HG03280 (cell line): ENCODE measurements at regions not wholly inside any gene's neighbourhood (a gene's known extent, or its start where the extent isn't known, plus 50 kb on each side); places are given as distances from the start of the nearest gene placed in this dataset.

ENCODE experiments used
- ATAC-seq: cut with Tn5 transposase; IDR thresholded peaks from one replicate; pipeline ENCODE4 v1.9.1; 2021; ENCODE audit warnings: mild to moderate bottlenecking, moderate library complexity; ENCODE audit not compliant: unreplicated experiment

GRCh38 chr12:45623221-45623620 lies 106.3 kb upstream of the ARID2 start:
- ATAC-seq, result no peak

DNA sequence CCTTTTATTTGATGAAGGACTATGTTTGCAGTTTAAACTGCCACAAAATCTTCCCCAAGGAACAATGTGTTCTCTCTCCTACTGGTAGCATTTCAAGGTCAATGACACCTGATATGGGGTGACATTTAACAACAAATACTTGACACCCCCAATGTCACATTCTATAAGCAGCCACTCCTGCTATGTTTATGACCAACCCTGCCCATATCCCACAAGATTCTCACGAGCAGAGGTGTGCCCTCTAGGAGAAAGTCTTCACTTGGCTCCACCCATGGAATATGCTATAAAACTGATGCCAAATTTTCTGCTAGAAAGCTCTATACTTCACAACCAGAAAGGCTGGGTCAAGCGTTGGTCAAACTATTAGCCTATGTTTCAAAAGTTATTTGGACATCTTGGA lies 105.6 kb upstream of the ARID2 start:
- ATAC-seq, result no peak

GRCh38 chr12:45626965-45627364 lies 102.5 kb upstream of the ARID2 start:
- ATAC-seq, result no peak

GRCh38 chr12:45627407-45628069 lies 102.0 kb upstream of the ARID2 start:
- no peak for ATAC-seq

- no peak for ATAC-seq
Observed at GRCh38 chr12:45629292-45629691, 100.2 kb upstream of the ARID2 start.

DNA sequence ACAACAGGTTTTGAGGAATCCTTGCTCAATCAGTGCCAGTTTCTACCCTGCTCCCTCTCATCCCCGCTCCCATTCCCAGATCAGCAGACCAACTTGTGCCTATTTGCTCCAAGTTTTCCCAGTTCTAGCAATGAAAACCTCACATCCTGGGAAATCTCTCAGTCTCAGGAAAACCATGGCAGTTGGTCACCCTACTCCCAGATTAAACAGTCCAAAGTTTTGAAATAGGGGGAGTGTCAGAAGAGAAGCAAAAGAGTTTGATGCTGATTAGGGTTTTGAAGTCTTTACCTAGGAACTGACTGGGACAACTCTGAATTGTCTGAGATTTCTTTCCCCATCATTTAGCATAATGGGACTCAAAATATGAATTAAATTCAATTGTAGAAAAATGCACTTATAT lies 95.8 kb upstream of the ARID2 start:
- ATAC-seq, result no peak

DNA sequence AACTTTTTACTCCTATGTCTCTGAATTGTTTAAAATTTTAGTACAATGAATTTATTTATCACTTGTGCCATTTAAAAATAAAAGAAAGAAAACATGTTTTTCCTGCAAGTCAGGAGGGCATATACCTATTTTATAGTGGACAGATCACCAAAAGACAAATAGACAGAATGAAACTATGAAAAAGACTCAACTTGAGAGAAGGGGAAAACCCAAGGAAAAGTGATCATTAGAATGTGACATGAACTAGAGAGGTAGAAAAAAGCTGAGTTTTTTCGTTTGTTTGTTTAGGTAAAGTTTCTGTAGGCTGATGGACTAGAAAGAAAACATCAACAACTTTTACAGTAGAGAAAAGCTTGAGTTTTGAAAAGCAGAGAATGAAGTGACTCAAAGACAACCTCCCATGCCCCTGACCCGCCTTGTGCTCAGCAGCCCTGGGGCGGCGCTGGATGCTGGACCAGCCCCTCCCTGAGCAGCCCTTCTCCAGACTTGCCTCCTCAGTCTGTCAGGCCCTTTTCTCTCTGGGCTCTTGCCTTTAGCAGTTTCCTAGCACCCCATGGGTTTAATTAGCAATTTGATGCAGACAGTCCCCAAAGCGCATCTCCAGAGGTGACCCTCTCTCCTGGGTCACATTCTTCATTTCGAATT lies 95.1 kb upstream of the ARID2 start:
- no peak for ATAC-seq

DNA sequence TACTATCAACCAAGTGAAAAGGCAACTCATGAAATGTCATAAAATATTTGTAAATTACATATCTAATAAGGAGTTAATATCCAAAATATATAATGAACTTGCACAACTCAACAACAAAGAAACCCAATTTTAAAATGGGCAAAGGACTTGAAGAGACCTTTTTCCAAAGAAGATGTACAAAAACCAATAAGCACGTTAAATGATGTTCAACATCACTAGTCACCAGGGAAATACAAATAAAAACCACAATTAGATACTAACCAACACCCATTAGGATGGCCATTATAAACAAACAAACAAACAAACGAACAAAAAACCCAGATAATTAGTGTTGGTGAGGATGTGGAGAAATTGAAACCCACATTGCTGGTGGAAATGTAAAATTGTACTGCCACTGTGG lies 92.3 kb upstream of the ARID2 start:
- no peak for ATAC-seq

GRCh38 chr12:45637706-45638105 lies 91.8 kb upstream of the ARID2 start:
- ATAC-seq, result no peak

DNA sequence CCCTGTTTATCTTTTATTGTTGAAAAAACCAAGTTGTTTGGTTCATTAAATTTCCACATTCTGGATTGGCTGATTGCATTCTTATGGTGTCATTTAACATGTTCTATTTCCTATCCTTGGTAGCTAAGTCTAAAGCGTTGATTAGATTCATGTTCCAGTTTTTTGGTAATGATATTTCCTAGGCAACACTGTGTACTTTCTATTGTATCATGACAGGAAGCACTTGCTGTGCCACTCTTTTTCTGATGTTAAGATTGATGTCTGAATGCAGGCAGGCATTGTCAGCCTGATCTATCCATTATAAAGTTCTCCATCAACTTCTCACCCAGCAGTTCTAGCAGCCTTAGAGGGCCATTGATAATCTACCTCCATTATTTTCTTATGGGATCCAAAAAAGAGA lies 91.1 kb upstream of the ARID2 start:
- no peak for ATAC-seq

DNA sequence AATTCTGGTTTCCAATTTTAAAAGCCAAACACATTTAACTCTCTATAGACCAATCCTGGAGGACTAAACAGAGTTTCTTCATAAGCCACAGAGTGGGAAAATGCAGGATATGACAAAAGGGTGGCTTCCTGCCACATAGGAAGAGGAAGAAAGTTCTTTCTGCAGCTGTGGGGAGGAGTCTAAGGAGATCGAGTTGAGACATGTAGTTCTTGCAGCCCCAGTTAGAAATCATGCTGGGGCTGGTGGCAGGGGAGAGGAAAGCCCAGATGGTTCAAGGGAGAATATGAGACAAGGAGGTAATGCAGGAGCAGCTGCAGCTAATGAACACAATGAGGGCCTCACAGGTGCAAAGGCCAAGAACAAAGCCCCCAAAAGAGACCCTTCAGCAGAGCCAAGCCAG lies 85.0 kb upstream of the ARID2 start:
- no peak for ATAC-seq

DNA sequence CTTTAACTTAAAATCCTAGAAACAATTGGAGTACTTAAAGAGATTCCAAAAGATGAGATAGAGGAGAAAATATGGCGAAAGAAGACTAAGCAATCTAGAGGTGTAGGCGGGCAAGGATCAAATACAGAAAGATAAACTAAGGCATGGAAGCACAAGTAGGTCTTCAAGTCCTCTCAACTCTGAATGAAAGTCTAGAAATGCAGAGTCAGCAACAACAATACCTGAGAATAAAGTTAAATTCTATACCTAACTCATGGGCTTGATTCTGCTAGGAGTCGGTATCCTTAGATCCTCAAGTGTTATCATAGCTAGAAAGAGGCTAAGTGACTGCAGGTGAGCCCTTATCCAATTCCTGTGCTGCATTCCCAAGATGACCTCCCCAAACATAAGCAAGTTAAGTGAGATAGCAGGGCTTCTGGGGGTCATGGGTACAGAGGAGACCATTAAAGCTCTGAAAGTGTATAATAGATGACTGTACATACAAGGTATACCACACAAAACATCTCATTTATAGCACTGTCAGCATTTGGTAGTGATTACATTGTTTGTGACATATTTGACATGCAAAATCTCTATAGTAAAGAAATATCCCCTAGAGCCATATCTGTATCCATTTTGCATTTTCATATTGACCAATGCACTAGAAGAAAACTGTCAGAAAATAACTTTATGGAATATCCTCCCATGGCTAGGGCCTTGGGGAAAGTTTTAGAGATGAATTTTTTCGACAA lies 82.5 kb upstream of the ARID2 start:
- no peak for ATAC-seq

DNA sequence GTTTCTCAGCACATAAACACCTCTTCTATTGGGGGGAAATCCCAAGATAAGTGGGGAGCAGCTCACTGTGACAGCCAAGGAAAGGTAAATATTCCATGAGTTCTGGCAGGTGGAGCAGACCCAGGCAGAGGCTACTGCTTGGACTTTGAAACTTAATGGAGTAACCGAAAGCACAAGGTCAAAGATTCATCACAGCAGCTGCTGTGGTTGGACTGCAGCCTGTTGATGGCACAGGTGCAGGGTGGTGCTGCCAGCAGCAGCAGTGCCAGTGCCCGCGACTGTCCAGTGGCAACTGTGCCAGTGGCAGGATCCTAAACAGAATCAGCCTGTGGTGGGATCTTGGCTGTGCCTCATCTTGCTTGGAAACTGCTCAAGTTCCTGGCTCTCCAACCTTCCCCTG lies 81.4 kb upstream of the ARID2 start:
- no peak for ATAC-seq

DNA sequence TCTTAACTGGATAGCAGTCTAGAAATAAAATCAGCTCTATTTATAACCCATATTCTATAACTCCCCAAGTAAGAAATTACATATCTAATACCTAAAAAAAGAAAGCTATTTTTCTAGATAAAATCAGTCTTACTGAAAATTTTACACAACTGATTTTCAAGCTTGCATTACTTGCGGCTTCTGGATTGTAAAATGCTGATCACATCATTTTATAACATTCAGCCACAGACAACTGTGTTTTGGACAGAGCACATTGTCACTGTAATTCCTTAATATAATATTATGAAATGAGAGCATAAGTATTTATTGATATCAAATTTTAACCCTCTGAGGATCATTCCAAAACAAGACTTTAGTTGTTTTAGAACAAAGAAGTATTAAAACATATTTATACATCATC lies 78.5 kb upstream of the ARID2 start:
- ATAC-seq, result no peak

DNA sequence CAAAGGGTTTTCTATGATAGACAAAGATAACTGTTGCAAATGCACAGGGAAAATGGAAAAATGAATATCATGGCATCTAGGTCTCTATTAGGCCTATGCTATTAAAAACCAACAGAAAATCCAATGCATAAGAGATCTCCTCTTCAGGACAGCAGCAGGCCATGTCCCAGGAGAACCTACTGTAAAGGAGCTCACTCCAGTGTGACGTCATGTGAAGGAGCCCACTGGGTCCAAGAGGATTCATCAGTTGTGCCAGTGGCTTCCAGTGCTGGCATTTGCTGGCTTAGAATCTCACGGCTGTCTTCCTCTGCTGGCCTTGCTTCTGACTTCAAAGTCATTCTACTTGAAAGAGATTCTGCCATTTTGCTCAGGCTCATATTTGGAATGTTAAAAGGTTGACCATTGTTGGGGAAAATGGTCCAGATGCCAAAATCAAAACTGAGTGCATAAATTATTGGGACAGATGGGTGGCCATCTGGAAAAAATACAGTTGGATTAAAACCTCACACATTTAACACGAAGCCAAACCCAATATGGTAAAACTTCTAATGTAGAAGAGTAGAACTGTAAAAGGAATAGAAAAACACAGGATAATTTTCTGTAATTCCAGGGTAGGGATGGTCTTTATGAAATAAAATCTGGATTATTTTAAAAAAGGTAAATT lies 75.4 kb upstream of the ARID2 start:
- no peak for ATAC-seq

- ATAC-seq, result peak; percentile 87
Observed at GRCh38 chr12:45655186-45655585, 74.3 kb upstream of the ARID2 start.

DNA sequence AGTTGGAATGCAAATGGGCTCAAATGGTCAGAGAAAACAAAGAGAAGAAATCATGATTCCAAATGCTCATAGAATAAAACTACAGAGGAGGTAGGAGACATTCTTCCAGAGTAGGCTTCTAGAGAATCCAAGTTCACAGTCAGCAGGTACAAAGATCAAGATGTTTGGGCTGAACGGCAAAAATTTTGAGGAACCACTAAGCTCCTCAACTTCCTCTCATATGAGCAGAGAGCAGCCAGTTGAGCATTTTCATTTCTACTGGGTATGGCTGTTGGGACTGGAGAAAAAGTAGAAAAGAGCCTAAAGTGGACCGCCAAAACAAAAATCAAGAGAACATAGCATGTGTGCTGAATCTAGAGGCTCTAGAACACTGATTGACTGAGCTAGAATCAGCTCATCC lies 73.8 kb upstream of the ARID2 start:
- no peak for ATAC-seq

GRCh38 chr12:45658020-45658419 lies 71.5 kb upstream of the ARID2 start:
- no peak for ATAC-seq

- ATAC-seq, result no peak
Observed at GRCh38 chr12:45660330-45660729, 69.2 kb upstream of the ARID2 start.

GRCh38 chr12:45663455-45663854 lies 66.1 kb upstream of the ARID2 start:
- no peak for ATAC-seq

- no peak for ATAC-seq
Observed at GRCh38 chr12:45665941-45666340, 63.6 kb upstream of the ARID2 start.

DNA sequence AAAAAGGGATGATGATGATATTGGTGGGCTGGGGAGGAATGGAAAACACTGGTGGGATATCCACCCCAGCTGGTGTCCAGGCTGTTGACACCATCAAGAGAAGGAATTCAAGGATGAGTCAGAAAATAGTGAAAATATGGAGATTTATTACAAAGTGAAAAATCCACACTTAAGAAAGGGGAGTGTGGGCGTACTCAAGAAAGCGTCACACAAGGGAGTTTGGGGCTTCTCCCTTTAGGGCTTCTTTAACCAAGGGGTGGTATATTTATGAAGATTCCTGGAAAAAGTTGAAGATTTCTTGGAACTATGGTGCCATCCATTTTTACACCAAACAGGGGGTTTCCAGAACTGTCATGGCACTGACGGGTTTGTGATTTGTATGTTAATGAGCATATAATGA lies 63.1 kb upstream of the ARID2 start:
- ATAC-seq, result no peak
